ENCODE measurements at regions not wholly inside any gene's neighbourhood (a gene's known extent, or its start where the extent isn't known, plus 50 kb on each side); places are given as distances from the start of the nearest gene placed in this dataset.
"Not testable (repeated sequence)": the region's sequence is repeated elsewhere in the genome, so short reads cannot be mapped to it uniquely, and the experiment has no call there.

- DNase-seq, result no peak
Observed at GRCh38 chr13:76266561-76266960, 619.6 kb downstream of the KCTD12 start.

GRCh38 chr13:76250211-76250610 is 614.1 kb downstream of the LMO7 start:
- DNase-seq, result no peak

DNA sequence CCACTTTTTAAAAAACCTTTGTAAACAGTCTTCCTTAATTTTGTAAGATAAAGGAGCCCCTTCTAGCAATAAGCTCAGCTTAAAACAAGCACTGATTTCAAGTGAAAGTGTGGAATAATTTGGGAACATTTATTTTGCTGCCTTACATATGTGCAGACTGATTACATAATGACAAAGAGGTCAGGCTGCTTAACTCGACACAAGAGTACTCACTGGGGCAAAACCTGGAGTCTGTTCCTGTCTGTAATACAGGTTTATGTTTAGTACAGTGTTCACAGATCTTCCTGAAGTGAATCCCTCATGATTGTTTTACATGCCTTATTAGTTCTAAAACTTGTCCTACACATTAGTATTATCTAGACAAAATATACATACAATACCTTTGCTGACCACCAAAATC is 609.8 kb downstream of the LMO7 start:
- no peak for DNase-seq

DNA sequence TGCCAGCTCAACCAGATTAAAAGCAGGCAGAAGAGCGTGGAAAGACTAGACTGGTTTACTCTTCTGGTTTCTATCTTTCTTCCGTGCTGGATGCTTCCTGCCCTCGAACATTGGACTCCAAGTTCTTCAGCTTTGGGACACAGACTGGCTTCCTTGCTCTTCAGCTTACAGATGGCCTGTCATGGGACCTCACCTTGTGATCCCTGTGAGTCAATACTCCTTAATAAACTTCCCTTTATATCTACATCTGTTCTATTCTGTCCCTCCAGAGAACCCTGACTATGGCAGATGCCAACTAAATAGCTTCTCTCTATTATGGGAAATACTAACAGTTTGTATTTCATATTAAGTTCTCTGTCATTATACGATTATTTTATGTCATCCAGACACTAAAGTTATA is 609.1 kb downstream of the LMO7 start:
- DNase-seq, result no peak

GRCh38 chr13:76243120-76243519 is 607.0 kb downstream of the LMO7 start:
- not testable (repeated sequence) for DNase-seq

GRCh38 chr13:76239031-76239680 is 603.0 kb downstream of the LMO7 start:
- DNase-seq, result no peak

DNA sequence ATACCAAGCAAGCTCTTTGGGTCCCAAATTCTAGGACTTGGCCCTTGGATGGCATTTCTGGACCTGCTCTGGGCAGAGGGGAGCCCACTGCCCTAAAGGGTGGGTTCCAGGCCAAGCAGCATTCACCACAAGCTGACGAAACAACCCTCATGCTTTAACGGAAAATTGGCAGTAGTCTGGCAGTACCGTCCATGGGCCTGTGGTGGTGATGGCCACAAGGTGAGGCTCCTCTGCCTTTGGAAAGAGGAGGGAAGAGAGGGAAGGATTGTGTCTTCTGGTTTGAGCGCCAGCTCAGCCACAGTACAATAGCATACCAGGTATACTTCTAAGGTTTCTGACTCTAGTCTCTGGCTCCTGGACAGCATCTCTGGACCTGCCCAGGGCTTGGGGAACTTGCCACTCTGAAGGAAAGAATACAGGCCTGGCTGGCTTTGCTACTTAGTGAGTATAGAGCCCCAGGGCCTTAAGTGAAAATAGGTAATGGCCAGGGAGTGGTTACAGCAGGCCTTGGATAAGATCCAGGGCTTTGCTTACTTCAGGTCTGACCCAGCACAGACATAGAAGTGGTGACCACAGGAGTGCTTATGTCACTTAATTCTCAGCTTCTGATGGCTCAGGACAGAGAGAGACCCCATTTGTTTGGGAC is 595.5 kb downstream of the LMO7 start:
- no peak for DNase-seq

DNA sequence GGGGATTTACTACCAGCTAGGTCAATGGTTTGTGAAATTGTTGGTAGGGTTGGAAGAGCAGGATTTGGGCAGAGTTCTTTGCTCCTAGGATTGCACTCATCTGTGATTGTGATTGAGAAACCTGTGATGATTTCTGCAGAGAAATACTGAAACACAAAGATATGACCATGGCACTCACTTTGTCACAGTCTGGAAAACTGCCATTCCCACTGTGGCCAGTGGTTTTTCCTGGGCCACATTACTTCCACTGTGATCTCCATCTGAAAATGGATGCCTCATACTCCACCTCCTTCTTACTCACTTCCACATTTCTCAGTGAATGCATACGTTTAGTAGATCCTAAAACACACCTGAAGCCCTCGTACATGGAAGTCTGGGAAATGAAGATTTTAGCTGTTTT is 593.2 kb downstream of the LMO7 start:
- DNase-seq, result no peak

DNA sequence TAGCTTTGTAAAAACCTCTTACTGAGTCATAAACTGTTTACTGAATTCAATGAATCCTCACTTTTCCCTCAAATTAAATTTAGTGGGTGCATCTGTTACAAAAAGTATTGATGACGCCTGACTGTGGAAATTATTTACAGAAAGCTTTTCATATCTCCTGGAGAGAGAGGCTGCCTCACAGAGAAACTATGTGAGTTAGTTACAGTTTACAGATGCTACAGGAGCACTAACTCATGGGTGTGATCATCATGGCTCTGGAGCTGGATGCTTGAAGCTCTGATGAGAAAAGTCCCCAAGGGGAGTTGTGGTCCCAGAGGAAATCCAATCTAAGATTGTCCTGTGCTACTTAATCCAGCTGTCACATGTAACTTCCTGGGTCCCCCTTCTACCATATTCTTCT is 590.8 kb downstream of the LMO7 start:
- DNase-seq, result no peak

DNA sequence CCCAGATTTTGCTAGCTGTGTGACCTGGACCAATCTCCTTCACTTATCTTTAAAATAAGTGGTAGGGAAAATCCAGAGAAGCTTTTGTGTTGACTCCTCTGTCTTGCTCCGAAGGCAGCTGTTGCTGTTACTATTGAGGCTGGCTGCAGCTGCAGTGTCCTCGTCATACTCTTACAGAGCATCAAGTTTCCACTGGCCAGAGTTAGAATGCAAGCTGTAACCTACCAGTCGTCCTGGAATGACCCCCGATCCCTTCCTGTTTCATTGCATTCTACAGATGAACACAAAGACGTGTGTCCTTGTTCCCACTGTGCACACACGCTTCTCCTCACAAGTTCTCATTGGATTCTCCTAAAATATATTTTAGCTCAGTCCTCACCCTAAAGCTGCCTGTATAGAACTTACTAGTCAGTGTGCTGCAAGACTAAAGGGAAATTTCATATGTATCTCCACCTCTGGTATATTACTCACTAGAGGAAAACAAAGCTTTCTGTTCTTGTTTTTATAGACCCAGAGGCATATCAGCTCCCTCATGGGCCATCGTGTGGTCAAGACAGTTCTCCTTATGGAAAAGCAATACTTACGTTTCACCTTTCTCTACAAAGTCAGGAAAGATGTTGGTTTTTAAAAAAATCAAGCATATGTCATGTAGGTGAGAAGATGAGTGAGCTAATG is 589.8 kb downstream of the LMO7 start:
- DNase-seq, result no peak

DNA sequence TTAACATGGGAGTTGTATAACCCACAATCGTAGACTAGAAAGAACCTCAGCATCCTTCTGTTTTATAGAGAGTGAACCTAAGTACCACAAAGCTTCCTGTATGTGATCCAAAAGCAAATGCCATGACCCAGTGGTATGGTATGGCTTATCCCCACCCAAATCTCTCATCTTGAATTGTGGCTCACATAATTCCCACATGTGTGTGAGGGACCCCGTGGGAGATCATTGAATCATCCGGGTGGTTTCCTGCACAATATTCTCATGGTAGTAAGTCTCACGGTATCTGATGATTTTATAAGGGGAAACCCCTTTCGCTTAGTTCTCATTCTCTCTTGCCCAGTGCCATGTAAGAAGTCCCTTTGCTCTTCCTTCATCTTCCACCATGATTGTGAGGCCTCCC is 587.9 kb downstream of the LMO7 start:
- no peak for DNase-seq

GRCh38 chr13:76223565-76223964 is 587.4 kb downstream of the LMO7 start:
- DNase-seq, result no peak

GRCh38 chr13:76222511-76222910 is 586.4 kb downstream of the LMO7 start:
- DNase-seq, result no peak

DNA sequence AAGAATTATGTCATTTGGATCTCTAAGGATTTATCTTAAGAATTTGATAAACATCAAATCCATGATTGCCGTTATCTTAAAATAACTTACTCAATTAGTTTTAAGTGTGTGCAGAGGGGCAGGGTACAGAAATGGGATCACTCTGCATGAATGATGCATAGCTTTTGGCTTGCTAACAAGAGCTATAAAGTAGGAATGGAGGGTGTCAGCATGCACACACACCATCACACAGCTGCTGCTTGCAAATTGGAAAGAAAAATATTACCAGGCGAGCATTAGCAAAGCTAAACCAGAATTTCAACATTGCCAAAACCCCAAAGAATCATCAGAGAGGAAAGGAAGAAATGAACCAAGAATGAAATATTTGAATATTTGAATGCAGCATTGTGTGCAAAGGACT is 580.6 kb downstream of the LMO7 start:
- DNase-seq, result no peak

DNA sequence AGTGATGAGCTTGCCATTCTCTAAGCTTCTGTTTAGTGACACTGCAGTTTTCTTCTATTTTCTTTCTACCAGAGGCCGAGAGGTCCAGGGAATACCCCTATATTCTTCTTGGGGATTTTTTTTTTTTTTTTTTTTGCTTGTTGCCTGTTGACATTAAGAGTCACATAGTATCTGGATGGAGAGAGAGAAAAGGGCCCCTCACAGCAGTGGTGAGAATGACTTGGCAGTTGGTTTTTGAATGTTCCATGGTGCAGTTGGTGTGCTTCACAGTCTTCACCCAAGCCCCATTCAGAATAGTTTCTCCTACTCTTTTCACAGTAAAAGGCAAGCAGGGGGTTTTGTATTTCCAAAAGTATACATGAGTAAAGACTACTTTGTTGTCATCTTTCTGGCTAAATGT is 577.9 kb downstream of the LMO7 start:
- DNase-seq, result no peak

DNA sequence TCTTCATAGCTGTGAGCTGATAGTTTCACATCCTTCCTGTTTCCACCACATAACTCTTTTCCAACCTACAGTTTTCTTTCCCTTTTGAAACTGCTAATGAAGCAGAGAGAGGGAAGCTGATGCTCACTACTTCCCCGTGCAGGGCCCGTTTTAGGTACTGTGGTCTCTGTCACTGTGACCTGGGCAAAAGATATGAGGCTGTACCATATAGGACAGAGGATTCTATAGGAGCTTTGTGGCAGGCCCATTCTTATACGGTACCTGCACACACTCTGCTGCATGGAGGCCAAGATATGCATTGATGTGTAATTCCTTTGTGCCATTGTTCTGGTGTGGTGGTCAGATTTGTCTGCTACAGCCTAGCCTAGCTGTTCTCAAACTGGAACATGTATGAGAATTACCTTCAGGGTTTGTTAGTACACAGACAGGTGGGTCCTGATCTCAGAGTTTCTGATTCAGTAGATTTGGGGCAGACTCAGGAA is 577.3 kb downstream of the LMO7 start:
- DNase-seq, result no peak

- no peak for DNase-seq
Observed at GRCh38 chr13:76210262-76210661, 574.1 kb downstream of the LMO7 start.

- DNase-seq, result no peak
Observed at GRCh38 chr13:76198568-76199163, 562.5 kb downstream of the LMO7 start.

GRCh38 chr13:76189882-76190519 is 553.9 kb downstream of the LMO7 start:
- no peak for DNase-seq

DNA sequence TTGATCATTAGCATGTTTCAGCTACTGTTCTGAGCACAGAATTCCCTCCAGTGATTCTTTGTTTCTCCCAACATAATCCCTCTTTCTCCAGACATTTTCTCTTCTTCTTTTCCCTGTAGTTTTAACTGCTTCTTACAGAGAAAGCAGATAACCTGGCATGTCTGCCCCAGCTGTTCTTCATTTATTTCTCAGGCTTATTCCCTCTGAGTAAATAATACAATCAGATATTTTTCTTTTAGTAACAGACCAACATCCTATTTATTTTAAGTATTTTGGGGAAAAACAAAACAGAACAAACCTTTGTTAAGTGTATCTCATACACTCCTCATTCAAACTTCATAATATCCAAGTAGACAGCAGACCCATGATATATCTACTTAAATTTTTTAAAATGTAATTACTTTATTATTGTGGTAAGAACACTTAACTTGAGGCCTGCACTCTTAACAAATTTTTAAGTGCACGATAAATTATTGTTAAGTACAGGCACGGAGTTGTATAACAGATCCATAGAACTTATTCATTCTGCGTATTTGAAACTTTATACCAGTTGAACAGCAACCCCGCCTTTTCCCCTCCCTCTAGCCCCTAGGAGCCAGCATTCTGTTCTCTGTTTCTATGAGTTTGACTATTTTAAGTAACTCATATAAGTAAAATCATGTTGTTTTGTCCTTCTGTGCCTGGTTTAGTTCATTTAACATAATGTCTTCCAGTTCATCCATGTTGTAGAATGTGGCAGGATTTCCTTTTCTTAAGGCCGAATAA is 540.0 kb downstream of the LMO7 start:
- no peak for DNase-seq

DNA sequence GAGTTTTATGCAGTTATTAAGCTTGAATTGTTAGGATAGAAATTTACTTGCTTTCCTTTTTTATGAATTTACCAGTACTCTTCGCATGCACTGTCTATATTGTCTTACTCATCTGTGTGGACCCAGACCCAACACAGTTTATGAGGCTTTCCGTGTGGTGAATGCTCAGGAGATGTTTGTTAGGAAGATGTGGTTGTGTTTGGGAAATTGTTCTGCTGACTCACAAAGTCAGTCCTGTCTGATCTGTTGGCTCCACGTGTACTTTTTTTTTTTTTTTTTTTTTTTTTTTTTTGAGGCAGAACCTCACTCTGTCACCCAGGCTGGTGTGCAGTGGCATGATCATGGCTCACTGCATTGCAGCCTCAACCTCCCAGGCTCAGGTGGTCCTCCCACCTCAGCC is 532.5 kb downstream of the LMO7 start:
- no peak for DNase-seq

DNA sequence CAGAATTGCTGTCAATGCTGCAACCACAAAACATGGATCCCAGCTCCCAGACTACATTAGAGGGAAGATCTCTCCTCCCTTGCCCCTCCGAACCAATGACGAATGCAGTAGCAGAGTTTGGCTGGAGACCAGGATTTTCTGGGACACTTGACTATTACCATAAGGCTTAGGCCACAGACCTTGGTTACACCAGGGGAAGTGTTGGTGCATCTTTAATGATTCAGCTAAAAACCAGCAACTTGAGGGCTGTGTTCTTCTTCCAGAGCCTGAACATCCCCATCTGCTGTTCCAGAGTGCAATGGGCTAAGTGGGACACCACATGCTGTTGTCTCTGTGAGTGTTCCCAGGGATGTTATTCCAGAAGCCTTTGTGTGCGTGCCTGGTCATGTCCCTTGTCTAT is 528.2 kb downstream of the LMO7 start:
- DNase-seq, result no peak

- DNase-seq, result no peak
Observed at GRCh38 chr13:76163761-76164160, 527.6 kb downstream of the LMO7 start.

All from NCI-H1048 (cell line).